SK-N-SH (cell line): ENCODE measurements at regions not wholly inside any gene's neighbourhood (a gene's known extent, or its start where the extent isn't known, plus 50 kb on each side); places are given as distances from the start of the nearest gene placed in this dataset.
A peak's percentile ranks its signal among the peaks of the same experiment; 100 is the strongest.

ENCODE experiments used
- CTCF ChIA-PET: fragments of 300-600, 350-600 bp; formaldehyde crosslinking; extraction: SDS; loops from one replicate; lab custom pipeline; 2021; lab: Yijun Ruan, JAX
- POLR2A ChIA-PET: fragments of 350-600 bp; sonication (Branson Sonifier 250); formaldehyde crosslinking; extraction: SDS; loops from one replicate; lab custom pipeline; 2020; ENCODE audit warnings: antibody characterized with exemption, inconsistent platforms; lab: Yijun Ruan, JAX
- DNase-seq: peaks from one replicate; pipeline ENCODE4 v3.0.0; 2012
- H2AFZ ChIP-seq: fragments of 200-600 bp; sonication (generic); 2 replicates; pipeline ENCODE4 v1.8.1; 2016; ENCODE audit warnings: antibody characterized with exemption, mild to moderate bottlenecking, low read depth
- H3F3A ChIP-seq: fragments of 200-600 bp; sonication (generic); replicated peaks from 2 replicates; pipeline ENCODE3; 2016; ENCODE audit warnings: antibody characterized with exemption, mild to moderate bottlenecking; ENCODE audit not compliant: insufficient read depth
- H3K27ac ChIP-seq, 2 experiments: fragments of 200-500 bp in 1 of 2; fragments of 200-600 bp in 1 of 2; sonication (Bioruptor generic) in 1 of 2; sonication (generic), shearing (Covaris generic) in 1 of 2; 2 replicates each; pipeline versions ENCODE4 v1.5.1 to v1.6.1; 2014 to 2016; ENCODE audit warnings: low read depth in 2 of 2, inconsistent platforms in 1 of 2, low read length in 1 of 2, mild to moderate bottlenecking in 1 of 2, mixed read lengths in 1 of 2
- H3K27me3 ChIP-seq: fragments of 200-600 bp; sonication (generic), shearing (Covaris generic); 2 replicates; pipeline ENCODE4 v1.6.1; 2016; ENCODE audit warnings: mixed run types; ENCODE audit not compliant: insufficient read depth
- H3K36me3 ChIP-seq, 2 experiments: fragments of 200-500 bp in 1 of 2; fragments of 200-600 bp in 1 of 2; sonication (Bioruptor generic) in 1 of 2; sonication (generic) in 1 of 2; replicated peaks in 1 of 2; 2 replicates each; pipeline versions ENCODE3 to v1.5.1; 2014 to 2016; ENCODE audit warnings: low read length in 1 of 2, mild to moderate bottlenecking in 1 of 2; ENCODE audit not compliant: insufficient read depth in 2 of 2, control insufficient read depth in 1 of 2
- H3K4me1 ChIP-seq, 2 experiments: fragments of 200-500 bp in 1 of 2; fragments of 200-600 bp in 1 of 2; sonication (Bioruptor generic) in 1 of 2; sonication (generic), shearing (Covaris generic) in 1 of 2; 2 replicates each; pipeline versions ENCODE4 v1.5.1 to v1.6.1; 2014 to 2016; ENCODE audit warnings: low read depth in 1 of 2, low read length in 1 of 2, mixed run types in 1 of 2; ENCODE audit not compliant: insufficient read depth in 2 of 2, control insufficient read depth in 1 of 2
- H3K4me2 ChIP-seq: fragments of 200-600 bp; sonication (generic), shearing (Covaris generic); 2 replicates; pipeline ENCODE4 v1.6.1; 2017; ENCODE audit warnings: mixed run types
- H3K4me3 ChIP-seq, 2 experiments: fragments of 200-500 bp in 1 of 2; fragments of 200-600 bp in 1 of 2; sonication (Bioruptor generic) in 1 of 2; sonication (generic), shearing (Covaris generic) in 1 of 2; 2 replicates each; pipeline versions ENCODE4 v1.5.1 to v1.8.1; 2014 to 2016; ENCODE audit warnings: low read depth in 2 of 2, inconsistent platforms in 1 of 2, low read length in 1 of 2, mild to moderate bottlenecking in 1 of 2, mixed read lengths in 1 of 2, moderate library complexity in 1 of 2
- H3K79me2 ChIP-seq: fragments of 200-600 bp; sonication (generic); 2 replicates; pipeline ENCODE4 v1.8.1; 2017; ENCODE audit warnings: mild to moderate bottlenecking; ENCODE audit not compliant: insufficient read depth
- H3K9ac ChIP-seq: fragments of 200-600 bp; sonication (generic); 2 replicates; pipeline ENCODE4 v1.6.1; 2017; ENCODE audit warnings: mixed run types
- H3K9me2 ChIP-seq: fragments of 200-600 bp; sonication (generic); 2 replicates; pipeline ENCODE4 v1.6.1; 2017; ENCODE audit warnings: mixed run types
- H3K9me3 ChIP-seq: fragments of 200-600 bp; sonication (generic); 2 replicates; pipeline ENCODE4 v1.6.1; 2017; ENCODE audit warnings: mixed run types, mild to moderate bottlenecking, moderate library complexity
- H4K20me1 ChIP-seq: fragments of 200-600 bp; sonication (generic); 2 replicates; pipeline ENCODE4 v1.6.1; 2017; ENCODE audit warnings: mild to moderate bottlenecking, mixed run types; ENCODE audit not compliant: insufficient read depth
- CTCF ChIP-seq: fragments of 200-600 bp; sonication (generic); IDR thresholded peaks from 2 replicates; pipeline ENCODE4 v1.6.1; 2017; ENCODE audit warnings: antibody characterized with exemption, mild to moderate bottlenecking, moderate library complexity
- FOXJ3 ChIP-seq: sonication (generic); formaldehyde crosslinking; IDR thresholded peaks from 2 replicates; pipeline ENCODE4 v1.5.1; 2020; ENCODE audit warnings: mild to moderate bottlenecking, missing genetic modification reagents
- IRF3 ChIP-seq: fragments of 150-350 bp; IDR thresholded peaks from 2 replicates; pipeline ENCODE4 v1.6.1; 2016; ENCODE audit warnings: mild to moderate bottlenecking, low read depth, low read length
- JUND ChIP-seq: IDR thresholded peaks from 2 replicates; pipeline ENCODE4 v1.4.0; 2012
- MEF2A ChIP-seq: IDR thresholded peaks from 2 replicates; pipeline ENCODE4 v1.4.0; 2012; ENCODE audit warnings: low read depth, borderline replicate concordance
- RAD21 ChIP-seq: IDR thresholded peaks from 2 replicates; pipeline ENCODE4 v1.6.1; 2012; ENCODE audit warnings: mild to moderate bottlenecking, low read length
- TAF1 ChIP-seq: IDR thresholded peaks from 2 replicates; pipeline ENCODE4 v1.6.1; 2012; ENCODE audit warnings: low read depth, mild to moderate bottlenecking, low read length, moderate library complexity, borderline replicate concordance
- YY1 ChIP-seq: IDR thresholded peaks from 2 replicates; pipeline ENCODE4 v1.4.0; 2012; ENCODE audit warnings: low read depth, mild to moderate bottlenecking
- ZBTB33 ChIP-seq: IDR thresholded peaks from 2 replicates; pipeline ENCODE4 v1.4.0; 2012; ENCODE audit warnings: low read depth, borderline replicate concordance
- WGBS: methylation state at CpG from one replicate; pipeline ENCODE4 v1.1.6; 2017; ENCODE audit warnings: low lambda C conversion rate; 5-methylcytosine and 5-hydroxymethylcytosine counted together

GRCh38 chr4:45951153-45951552 is 172.7 kb downstream of the GABRG1 start (continued):
- TF ChIP-seq ZBTB33 (no peak), FOXJ3 (no peak)

- no peak for DNase-seq
- POLR2A ChIA-PET, result no interaction called here
- CTCF ChIA-PET, result no interaction called here
- no peaks in the 10 kb centered on the region for H3K9me3 ChIP-seq
- no peak overlapping the region for H3K4me3 ChIP-seq
- H3K4me2 ChIP-seq, result no peak overlapping the region
- H3K27me3 ChIP-seq, result no peaks in the 10 kb centered on the region
- H3K36me3 ChIP-seq, result no peaks in the 10 kb centered on the region
- no peak overlapping the region for H2AFZ ChIP-seq
- no peaks in the 10 kb centered on the region for H4K20me1 ChIP-seq
- 6% methylated on average over 1 of the region's 1 CpG for WGBS
- no peak for TF ChIP-seq MEF2A
- no peak for TF ChIP-seq CTCF
- TF ChIP-seq IRF3, result no peak
- TF ChIP-seq TAF1, result no peak
- no peaks in the 10 kb centered on the region for H3K4me1 ChIP-seq
- no peaks in the 10 kb centered on the region for H3K9me2 ChIP-seq
- no peak overlapping the region for H3K27ac ChIP-seq
- H3K79me2 ChIP-seq, result no peaks in the 10 kb centered on the region
- H3K9ac ChIP-seq, result no peak overlapping the region
- H3F3A ChIP-seq, result no peaks in the 10 kb centered on the region
Observed at GRCh38 chr4:45946699-45947098, 177.2 kb downstream of the GABRG1 start.

- no peaks in the 10 kb centered on the region for H3K9me2 ChIP-seq
- H3K9ac ChIP-seq, result no peak overlapping the region
- no peaks in the 10 kb centered on the region for H3K4me1 ChIP-seq
- H3K9me3 ChIP-seq, result no peaks in the 10 kb centered on the region
- H3K27ac ChIP-seq, result no peak overlapping the region
- no peak overlapping the region for H3K4me2 ChIP-seq
- no peaks in the 10 kb centered on the region for H3K27me3 ChIP-seq
- 0% methylated on average over 1 of the region's 1 CpG for WGBS
- no peak overlapping the region for H2AFZ ChIP-seq
- H3K79me2 ChIP-seq, result no peaks in the 10 kb centered on the region
- peak; percentile 31; the same call in 1 of the 2 replicates for TF ChIP-seq RAD21
- no peak for TF ChIP-seq JUND
- TF ChIP-seq CTCF, result peak; percentile 28
- no peak for TF ChIP-seq FOXJ3
- no peak for TF ChIP-seq YY1
- no peaks in the 10 kb centered on the region for H3F3A ChIP-seq
- DNase-seq, result peak; percentile 1
- H3K4me3 ChIP-seq, result no peak overlapping the region
- H3K36me3 ChIP-seq, result no peaks in the 10 kb centered on the region
- CTCF ChIA-PET, result interaction anchor here (1.1 to 2.4 kb wide), 4 partner anchors 13 to 704 kb away, joined by 3 to 9 read pairs (median 4); no protein-coding TSS in a partner anchor
- POLR2A ChIA-PET, result no interaction called here
- no peaks in the 10 kb centered on the region for H4K20me1 ChIP-seq
Observed at GRCh38 chr4:45944000-45944399, 179.9 kb downstream of the GABRG1 start.
